Suppressor macrophage (primary cell): ENCODE measurements at regions not wholly inside any gene's neighbourhood (a gene's known extent, or its start where the extent isn't known, plus 50 kb on each side); places are given as distances from the start of the nearest gene placed in this dataset.
"Not testable (repeated sequence)": the region's sequence is repeated elsewhere in the genome, so short reads cannot be mapped to it uniquely, and the experiment has no call there.

Experiments
- DNase-seq, 4 experiments: peaks; one replicate each; pipeline ENCODE4 v3.0.0-alpha.2; 2020 to 2022

DNA sequence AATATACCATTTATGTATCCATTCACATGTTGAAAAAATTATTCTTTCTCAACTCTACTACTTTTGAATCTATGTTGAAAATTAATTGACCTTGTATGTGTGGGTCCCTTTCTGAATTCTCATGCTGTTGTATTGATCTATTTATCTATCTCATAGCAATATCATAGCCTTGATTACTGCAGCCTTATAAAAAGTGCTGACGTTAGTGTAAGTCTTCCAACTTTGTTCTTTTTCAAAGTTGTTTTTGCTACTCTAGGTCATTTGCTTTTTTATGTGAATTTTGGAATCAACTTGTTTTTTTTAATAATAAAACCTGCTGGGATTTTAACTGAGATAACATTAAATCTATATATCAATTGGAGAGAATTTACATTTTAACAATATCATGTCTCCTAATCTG is 52.2 kb upstream of the PAX3 start:
- no peak for DNase-seq

DNA sequence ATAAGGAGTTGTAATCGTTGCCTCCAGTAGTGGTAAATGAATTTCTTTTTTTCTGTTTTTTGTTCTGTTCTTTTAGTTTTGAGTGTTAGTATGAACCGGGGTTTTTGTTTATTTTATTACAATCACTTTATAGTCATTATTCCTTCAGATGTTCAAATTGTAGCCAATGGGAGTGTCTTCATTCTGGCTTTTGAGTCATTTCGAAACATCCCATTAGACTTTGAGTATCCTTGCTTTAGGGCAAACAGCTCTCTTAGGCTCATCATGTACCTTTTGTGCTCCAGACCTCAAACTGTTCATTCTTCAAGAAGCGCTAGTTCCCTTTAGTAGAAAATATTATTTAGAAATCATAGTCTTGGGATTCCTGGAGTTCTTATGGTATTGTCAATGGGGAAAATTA is 54.2 kb upstream of the PAX3 start:
- DNase-seq, result no peak

DNA sequence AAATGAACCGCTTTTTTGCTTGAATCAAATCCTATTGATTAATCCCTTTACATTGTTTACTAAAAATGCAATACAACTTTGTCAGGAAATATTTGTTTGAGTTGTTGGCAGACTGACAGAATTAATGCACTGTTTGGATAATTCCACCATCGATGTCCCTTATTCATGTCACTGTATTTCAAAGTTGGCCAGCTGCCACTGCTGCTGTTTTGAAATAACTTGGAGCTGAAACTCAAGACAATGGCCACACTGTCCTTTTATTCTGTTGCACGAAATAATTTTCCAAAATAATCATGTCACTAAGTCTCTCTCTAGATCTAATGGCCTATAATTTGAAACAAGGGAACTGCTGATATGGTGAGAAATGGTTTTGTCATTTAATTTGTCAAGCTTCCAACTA is 55.2 kb upstream of the PAX3 start:
- no peak for DNase-seq

DNA sequence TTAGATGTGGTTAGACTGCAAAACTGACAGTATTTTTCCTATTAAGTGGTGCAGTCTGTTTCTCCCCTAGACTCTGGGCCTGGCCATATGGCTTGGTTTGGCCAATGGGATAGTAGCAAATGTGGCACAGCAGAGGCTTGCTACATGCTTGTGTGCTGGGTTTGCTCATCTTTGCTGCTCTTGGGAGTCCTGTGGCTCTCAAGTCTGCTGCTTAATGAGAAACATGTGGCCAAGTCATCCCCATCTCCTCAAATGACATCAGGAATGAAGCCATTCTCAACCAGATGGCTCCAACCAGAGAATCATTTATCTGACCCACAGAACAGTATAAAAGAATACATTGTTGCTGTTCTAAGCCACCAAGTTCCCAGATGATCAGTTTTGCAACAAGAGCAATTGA is 57.1 kb upstream of the PAX3 start:
- DNase-seq, result no peak

DNA sequence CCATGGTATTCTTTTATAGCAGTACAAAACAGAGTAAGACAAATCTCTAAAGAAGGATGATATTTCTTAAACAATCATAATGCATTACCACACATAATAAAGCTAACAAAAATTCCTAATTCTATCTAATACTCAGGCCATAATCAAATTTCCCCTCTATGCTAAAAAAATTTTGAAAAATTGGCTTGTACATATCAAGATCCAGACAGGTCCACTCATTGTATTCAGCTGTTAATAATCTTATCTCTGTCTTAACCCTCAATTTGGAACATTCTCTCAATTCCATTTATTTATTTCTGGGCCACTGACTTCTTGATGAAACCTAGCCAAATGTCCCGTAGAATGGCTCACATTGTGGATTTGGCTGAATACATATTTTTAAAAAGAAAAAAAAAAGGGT is 59.1 kb upstream of the PAX3 start:
- DNase-seq, result no peak

DNA sequence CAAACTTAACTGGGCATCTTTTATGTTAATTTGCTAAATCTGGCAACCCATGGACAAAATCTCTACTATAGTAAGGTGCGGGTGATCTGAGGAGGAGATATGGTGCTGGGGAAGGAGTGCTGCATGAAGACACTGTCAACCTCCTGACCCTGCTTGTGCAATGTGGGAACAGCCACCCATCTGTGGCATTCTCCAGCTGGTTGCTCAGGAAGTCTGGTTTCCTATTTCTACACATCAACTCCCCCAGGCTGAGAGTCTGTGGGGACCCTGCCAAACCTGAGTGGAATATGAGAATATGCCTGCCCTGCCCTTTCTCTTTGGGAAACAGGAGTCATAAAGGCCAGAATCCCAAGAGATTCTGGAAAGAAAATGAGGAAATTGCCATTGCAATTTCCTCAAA is 60.1 kb upstream of the PAX3 start:
- peak; percentile 61 to 84 (median 76) for DNase-seq

DNA sequence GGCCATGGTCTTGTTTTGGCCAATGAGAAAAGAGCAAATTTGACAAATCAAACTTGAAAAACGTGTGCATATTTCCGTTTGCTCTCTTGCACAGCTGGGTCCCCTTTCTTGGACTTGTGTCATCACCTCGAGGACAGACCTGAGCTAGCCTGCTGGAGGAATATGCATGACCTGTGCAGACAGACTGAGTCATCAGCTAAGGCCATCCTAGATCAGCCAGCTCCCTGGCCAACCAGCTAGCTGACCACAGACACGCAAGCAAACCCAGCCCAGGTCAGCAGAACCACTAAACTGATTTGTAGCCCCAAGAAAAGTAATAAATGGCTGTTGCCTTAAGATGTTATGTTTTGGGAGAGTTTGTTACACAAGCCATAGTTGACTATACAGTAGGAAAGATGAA is 61.3 kb upstream of the PAX3 start:
- DNase-seq, result peak in 3 of 4 experiments; percentile 16 to 34 (median 27)

DNA sequence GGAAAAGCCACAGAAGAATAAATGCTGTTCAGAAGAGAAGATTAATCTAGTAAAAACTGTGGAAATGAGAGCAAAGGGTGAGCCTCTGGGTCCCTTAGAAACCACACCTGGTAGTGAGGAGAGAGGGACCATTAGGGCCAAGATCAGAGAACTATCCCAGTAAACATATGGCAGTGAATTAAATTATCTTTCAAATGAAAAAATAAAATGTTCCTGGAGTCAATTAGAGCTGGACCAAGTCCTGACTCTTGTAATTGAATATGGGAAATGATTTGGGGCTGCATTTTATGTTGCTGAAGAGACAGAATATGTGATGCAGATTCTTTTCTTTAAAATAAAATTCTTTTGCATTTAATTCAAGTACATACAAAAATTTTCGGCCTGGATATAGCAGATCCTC is 62.2 kb upstream of the PAX3 start:
- DNase-seq, result no peak

DNA sequence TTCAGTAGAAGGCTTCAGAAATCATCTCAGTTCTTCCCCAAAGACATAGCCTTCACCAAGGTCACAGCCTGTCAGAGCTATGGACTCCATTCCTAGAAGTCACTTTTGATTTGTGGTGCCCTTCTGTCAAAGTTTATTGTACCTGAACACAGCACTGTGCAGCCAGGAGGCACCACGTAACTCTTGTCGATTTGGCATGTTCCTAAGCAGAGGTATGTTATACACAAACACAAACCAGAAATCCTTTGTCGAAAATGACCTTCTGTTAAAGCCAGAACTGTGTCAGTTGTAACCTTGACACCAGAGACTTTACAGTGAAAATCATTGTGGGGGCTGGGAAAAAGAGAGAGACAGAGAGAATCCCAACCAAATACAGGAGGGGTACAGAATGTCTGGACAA is 62.6 kb upstream of the SGPP2 start:
- no peak for DNase-seq

DNA sequence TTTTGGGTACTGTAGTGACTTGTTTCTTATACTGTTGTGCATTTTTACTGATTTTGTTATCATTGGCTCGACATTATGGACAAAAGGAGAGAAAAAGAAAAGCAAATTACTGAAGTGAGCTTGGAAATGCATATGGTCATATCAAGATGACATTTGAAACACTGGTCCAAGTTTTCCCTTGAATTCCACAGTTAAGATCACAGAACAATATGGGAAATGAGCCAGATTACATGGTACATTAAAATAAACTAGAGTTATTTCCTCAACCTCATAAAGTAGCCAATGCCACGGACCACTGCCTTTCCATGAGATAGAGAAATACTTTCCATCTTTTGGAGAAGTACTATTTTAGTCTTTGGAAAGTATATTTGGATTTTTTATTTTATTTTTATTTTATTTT is 62.0 kb upstream of the SGPP2 start:
- no peak for DNase-seq

DNA sequence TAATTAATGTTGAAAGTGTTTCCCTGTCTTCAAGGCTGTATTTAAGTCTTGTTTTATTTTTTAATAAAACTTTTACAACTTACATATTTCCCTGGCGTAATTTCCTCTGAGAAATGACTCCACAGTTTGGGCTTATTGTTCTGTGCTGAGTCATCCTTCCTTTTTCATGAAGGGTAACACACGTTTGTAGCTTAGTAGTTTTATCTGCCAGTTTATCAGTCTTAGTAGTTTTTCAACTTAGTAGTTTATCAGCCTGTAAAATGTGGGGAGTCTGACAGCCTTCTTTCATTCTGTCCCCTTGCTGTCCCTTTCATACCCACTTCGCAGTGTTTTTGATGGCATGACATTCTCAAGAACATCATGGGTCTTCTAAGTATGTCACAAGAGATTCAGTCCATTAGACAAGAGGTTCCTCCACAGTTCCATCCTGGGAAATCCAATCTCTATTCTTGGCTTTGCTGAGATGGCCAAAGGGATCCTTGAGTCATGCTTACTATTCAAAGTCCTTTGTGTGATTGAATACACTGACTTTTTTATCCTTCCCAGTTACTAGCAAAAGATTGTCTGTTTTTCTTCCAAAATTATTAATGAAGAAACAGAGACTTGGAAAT is 60.0 kb upstream of the SGPP2 start:
- peak; percentile 33 to 73 (median 56) for DNase-seq

DNA sequence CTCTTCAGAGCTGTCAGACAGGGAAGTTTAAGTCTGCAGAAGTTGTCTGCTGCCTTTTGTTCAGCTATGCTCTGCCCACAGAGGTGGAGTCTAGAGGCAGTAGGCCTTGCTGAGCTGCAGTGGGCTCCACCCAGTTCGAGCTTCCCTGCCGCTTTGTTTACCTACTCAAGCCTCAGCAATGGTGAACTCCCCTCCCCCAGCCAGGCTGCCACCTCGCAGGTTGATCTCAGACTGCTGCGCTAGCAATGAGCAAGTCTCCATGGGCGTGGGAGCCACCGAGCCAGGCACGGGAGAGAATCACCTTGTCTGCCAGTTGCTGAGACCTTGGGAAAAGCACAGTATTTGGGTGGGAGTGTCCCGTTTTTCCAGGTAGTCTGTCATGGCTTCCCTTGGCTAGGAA is 56.1 kb upstream of the SGPP2 start:
- not testable (repeated sequence) for DNase-seq

DNA sequence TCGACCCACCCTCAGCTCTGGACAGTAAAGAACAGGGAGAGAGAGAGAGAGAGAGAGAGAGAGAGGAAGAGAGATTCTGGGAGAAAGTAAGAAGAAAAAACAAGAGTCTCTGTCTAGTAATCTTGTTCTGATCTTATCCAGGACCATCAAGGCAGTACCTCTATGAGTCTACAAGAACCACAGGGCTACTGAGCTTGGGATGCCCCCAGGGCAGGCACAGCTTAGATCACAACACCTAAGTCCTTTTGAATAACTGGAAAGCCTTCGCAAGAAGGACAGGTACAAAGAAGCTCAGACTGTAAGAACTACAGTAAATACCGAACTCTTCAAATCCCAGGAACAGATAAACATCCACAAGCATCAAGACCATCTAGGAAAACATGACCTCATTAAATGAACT is 51.4 kb upstream of the SGPP2 start:
- DNase-seq, result no peak
